ENCODE measurements at regions not wholly inside any gene's neighbourhood (a gene's known extent, or its start where the extent isn't known, plus 50 kb on each side); places are given as distances from the start of the nearest gene placed in this dataset.

GRCh38 chr13:48909056-48909389 lies 66.7 kb upstream of the FNDC3A start:
- TF ChIP-seq GATA3 (IDR thresholded peaks at IDR 0.05; ENCODE audit: low read depth, low read length) (no peak), GATA2 (IDR thresholded peaks at IDR 0.05; ENCODE audit: low read depth, low read length) (no peak)

- TF ChIP-seq GATA2 (IDR thresholded peaks at IDR 0.05; ENCODE audit: low read depth, low read length) (no peak), GATA3 (IDR thresholded peaks at IDR 0.05; ENCODE audit: low read depth, low read length) (no peak)
Measured at GRCh38 chr13:48910686-48911085, 65.0 kb upstream of the FNDC3A start.

GRCh38 chr13:48919751-48920150 lies 56.0 kb upstream of the FNDC3A start:
- TF ChIP-seq GATA2 (IDR thresholded peaks at IDR 0.05; ENCODE audit: low read depth, low read length) (no peak), GATA3 (IDR thresholded peaks at IDR 0.05; ENCODE audit: low read depth, low read length) (no peak)

- TF ChIP-seq GATA3 (IDR thresholded peaks at IDR 0.05; ENCODE audit: low read depth, low read length) (no peak), GATA2 (IDR thresholded peaks at IDR 0.05; ENCODE audit: low read depth, low read length) (no peak)
Measured at GRCh38 chr13:48920730-48921129, 55.0 kb upstream of the FNDC3A start.

GRCh38 chr13:48923376-48923775 lies 52.3 kb upstream of the FNDC3A start:
- no peak for TF ChIP-seq GATA2 (IDR thresholded peaks at IDR 0.05; ENCODE audit: low read depth, low read length)

GRCh38 chr13:48925001-48925400 lies 50.7 kb upstream of the FNDC3A start:
- no peak for TF ChIP-seq GATA3 (IDR thresholded peaks at IDR 0.05; ENCODE audit: low read depth, low read length)
- TF ChIP-seq GATA2 (IDR thresholded peaks at IDR 0.05; ENCODE audit: low read depth, low read length): no peak
